ENCODE measurements at regions not wholly inside any gene's neighbourhood (a gene's known extent, or its start where the extent isn't known, plus 50 kb on each side); places are given as distances from the start of the nearest gene placed in this dataset.

DNA sequence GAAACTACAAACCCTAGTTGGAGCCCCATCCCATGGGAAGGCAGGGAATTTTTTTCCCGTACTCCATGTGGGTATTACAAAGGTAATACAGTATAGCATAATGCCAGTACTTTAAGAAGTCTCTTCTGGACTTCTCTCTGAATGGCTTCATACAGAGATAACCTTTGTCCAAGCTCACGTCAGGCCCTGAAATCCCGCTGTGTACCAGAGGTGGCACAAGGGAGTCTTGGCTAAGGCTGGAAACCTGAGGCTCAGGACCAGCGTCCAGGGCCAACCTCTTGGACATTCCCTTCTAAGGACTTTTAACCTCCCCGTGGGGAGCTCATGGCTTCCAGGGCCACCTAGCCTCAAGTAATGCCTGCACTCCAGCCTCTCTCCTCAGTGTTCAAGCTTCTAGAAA lies 338.9 kb upstream of the FAM241A start:
- ATAC-seq (peak; percentile 57), FAIRE-seq (no peak), DNase-seq (ENCODE audit: low read depth, low spot score) (no peak)
- POLR2A ChIA-PET: no interaction called here
- Histone ChIP-seq H3K79me2 (ENCODE audit: control insufficient read depth, insufficient read depth, low read length) (no peaks in the 10 kb centered on the region), H3K27ac (ENCODE audit: control insufficient read depth, insufficient read depth) (no peak overlapping the region), H3K9me3 (replicated peaks; ENCODE audit: control insufficient read depth, insufficient read depth, low read length) (no peaks in the 10 kb centered on the region), H3K4me1 (ENCODE audit: control insufficient read depth, insufficient read depth, low read length) (no peaks in the 10 kb centered on the region), H3K4me3 (no peak overlapping the region), H3K27me3 (replicated peaks in 1 of 2; ENCODE audit: control insufficient read depth in 2 of 2, insufficient read depth in 2 of 2, low read length in 1 of 2) (no peaks in the 10 kb centered on the region), H4K20me1 (ENCODE audit: control insufficient read depth, insufficient read depth) (no peaks in the 10 kb centered on the region), H3K9ac (ENCODE audit: control insufficient read depth, insufficient read depth, low read length) (no peak overlapping the region), H3K36me3 (ENCODE audit: control insufficient read depth in 2 of 2, insufficient read depth in 2 of 2, low read length in 1 of 2) (no peaks in the 10 kb centered on the region), H2AFZ (ENCODE audit: control insufficient read depth, low read depth, low read length) (no peak overlapping the region), H3K4me2 (ENCODE audit: control insufficient read depth, insufficient read depth) (no peak overlapping the region)
- intact Hi-C loops (cut with micrococcal nuclease; ENCODE audit: unreplicated experiment): no loop called here
- in situ Hi-C loops (cut with MboI): no loop called here
- CTCF ChIA-PET: no interaction called here
- 29% methylated on average over 5 of the region's 5 CpGs for WGBS (ENCODE audit: insufficient coverage, insufficient replicate concordance, low lambda C conversion rate, missing lambda C conversion rate)
- BruUV-seq (replicated peaks): no TSS peak
- no peak for TF ChIP-seq HDAC6 (IDR thresholded peaks at IDR 0.05; ENCODE audit: unreplicated experiment)
- TF ChIP-seq, protein P1, sequence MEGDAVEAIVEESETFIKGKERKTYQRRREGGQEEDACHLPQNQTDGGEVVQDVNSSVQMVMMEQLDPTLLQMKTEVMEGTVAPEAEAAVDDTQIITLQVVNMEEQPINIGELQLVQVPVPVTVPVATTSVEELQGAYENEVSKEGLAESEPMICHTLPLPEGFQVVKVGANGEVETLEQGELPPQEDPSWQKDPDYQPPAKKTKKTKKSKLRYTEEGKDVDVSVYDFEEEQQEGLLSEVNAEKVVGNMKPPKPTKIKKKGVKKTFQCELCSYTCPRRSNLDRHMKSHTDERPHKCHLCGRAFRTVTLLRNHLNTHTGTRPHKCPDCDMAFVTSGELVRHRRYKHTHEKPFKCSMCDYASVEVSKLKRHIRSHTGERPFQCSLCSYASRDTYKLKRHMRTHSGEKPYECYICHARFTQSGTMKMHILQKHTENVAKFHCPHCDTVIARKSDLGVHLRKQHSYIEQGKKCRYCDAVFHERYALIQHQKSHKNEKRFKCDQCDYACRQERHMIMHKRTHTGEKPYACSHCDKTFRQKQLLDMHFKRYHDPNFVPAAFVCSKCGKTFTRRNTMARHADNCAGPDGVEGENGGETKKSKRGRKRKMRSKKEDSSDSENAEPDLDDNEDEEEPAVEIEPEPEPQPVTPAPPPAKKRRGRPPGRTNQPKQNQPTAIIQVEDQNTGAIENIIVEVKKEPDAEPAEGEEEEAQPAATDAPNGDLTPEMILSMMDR (IDR thresholded peaks at IDR 0.05 in 2 of 3, conservative IDR thresholded peaks at IDR 0.05 in 1 of 3; ENCODE audit: control insufficient read depth in 2 of 3, extremely low read depth in 1 of 3, insufficient read depth in 1 of 3, low read depth in 3 of 3, low read length in 3 of 3): 0 out of 6 replicates have a peak, but pooled peaks of 1 of the 3 experiments have one; percentile 12
- RAD21 ChIA-PET (ENCODE audit: unreplicated experiment): no interaction called here
- SMC1A ChIA-PET (ENCODE audit: uncharacterized antibody, unreplicated experiment): interaction anchor here (1.5 kb wide), 1 partner anchor 11 kb away, joined by 3 read pairs; no protein-coding TSS in a partner anchor

DNA sequence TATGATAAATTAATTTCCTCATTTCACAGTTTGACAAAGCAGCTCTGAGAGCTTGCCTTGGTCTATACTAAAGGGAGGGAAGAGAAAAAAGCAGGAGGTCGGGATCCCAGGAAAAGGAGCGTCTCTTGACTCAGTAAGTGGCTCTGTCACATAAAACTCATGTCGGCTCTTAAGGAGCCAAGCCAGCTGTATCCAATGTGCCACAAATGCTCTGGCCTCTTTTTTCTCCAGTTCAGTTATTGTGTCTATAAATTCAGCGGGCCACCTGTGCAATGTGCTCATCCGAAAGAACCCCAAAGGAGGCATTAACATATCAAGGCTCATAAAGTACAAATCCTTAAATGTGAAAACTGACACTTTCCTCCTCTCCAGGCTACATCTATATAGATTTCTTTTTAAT lies 337.7 kb upstream of the FAM241A start:
- ChIA-PET RAD21 (ENCODE audit: unreplicated experiment) (no interaction called here), POLR2A (no interaction called here), SMC1A (ENCODE audit: uncharacterized antibody, unreplicated experiment) (interaction anchor here (1.6 kb wide), 1 partner anchor 13 kb away, joined by 3 read pairs; no protein-coding TSS in a partner anchor), CTCF (no interaction called here)
- intact Hi-C loops (cut with micrococcal nuclease; ENCODE audit: unreplicated experiment) (no loop called here), in situ Hi-C loops (cut with MboI) (no loop called here)
- no peak overlapping the region for H3K27ac ChIP-seq (ENCODE audit: control insufficient read depth, insufficient read depth)
- TF ChIP-seq SIN3A (IDR thresholded peaks at IDR 0.05; ENCODE audit: low read depth, low read length) (no peak), ZZZ3 (IDR thresholded peaks at IDR 0.05; ENCODE audit: control insufficient read depth, insufficient read length, low read depth) (no peak), GATAD2B (conservative IDR thresholded peaks at IDR 0.05; ENCODE audit: low read depth) (no peak)
- ATAC-seq (no peak), DNase-seq (ENCODE audit: low read depth, low spot score) (no peak), FAIRE-seq (no peak)
- H2AFZ ChIP-seq (ENCODE audit: control insufficient read depth, low read depth, low read length): no peak overlapping the region
- BruUV-seq (replicated peaks): no TSS peak
- no peak overlapping the region for H3K4me2 ChIP-seq (ENCODE audit: control insufficient read depth, insufficient read depth)
- H3K9ac ChIP-seq (ENCODE audit: control insufficient read depth, insufficient read depth, low read length): no peak overlapping the region
- H4K20me1 ChIP-seq (ENCODE audit: control insufficient read depth, insufficient read depth): no peaks in the 10 kb centered on the region
- 10% methylated on average over 5 of the region's 5 CpGs for WGBS (ENCODE audit: insufficient coverage, insufficient replicate concordance, low lambda C conversion rate, missing lambda C conversion rate)
- no peaks in the 10 kb centered on the region for H3K36me3 ChIP-seq (ENCODE audit: control insufficient read depth in 2 of 2, insufficient read depth in 2 of 2, low read length in 1 of 2)
- no peaks in the 10 kb centered on the region for H3K4me1 ChIP-seq (ENCODE audit: control insufficient read depth, insufficient read depth, low read length)
- H3K79me2 ChIP-seq (ENCODE audit: control insufficient read depth, insufficient read depth, low read length): no peaks in the 10 kb centered on the region
- no peaks in the 10 kb centered on the region for H3K27me3 ChIP-seq (replicated peaks in 1 of 2; ENCODE audit: control insufficient read depth in 2 of 2, insufficient read depth in 2 of 2, low read length in 1 of 2)
- no peaks in the 10 kb centered on the region for H3K9me3 ChIP-seq (replicated peaks; ENCODE audit: control insufficient read depth, insufficient read depth, low read length)
- H3K4me3 ChIP-seq: no peak overlapping the region
